Neural progenitor cell (in vitro differentiated cells): ENCODE measurements at regions not wholly inside any gene's neighbourhood (a gene's known extent, or its start where the extent isn't known, plus 50 kb on each side); places are given as distances from the start of the nearest gene placed in this dataset.

Experiments used
- DNase-seq: peaks from one replicate; pipeline ENCODE4 v3.0.0-alpha.2; 2016; ENCODE audit warnings: low spot score
- H2AFZ ChIP-seq: fragments of 200-600 bp; sonication (generic); replicated peaks from 2 replicates; pipeline ENCODE4 v1.6.1; 2016; ENCODE audit warnings: antibody characterized with exemption
- H3F3A ChIP-seq: fragments of 200-600 bp; sonication (generic); 2 replicates; pipeline ENCODE4 v1.6.1; 2016; ENCODE audit warnings: antibody characterized with exemption, low read depth
- H3K27ac ChIP-seq: fragments of 200-600 bp; sonication (generic); 2 replicates; pipeline ENCODE4 v1.5.1; 2016; ENCODE audit warnings: mild to moderate bottlenecking
- H3K27me3 ChIP-seq: fragments of 200-600 bp; sonication (generic); 2 replicates; pipeline ENCODE4 v1.6.1; 2016; ENCODE audit warnings: mild to moderate bottlenecking, moderate library complexity
- H3K36me3 ChIP-seq: fragments of 200-600 bp; sonication (generic); 2 replicates; pipeline ENCODE4 v1.5.1; 2016
- H3K4me1 ChIP-seq: fragments of 200-600 bp; sonication (generic); 2 replicates; pipeline ENCODE4 v1.6.1; 2016; ENCODE audit warnings: mixed run types
- H3K4me2 ChIP-seq: fragments of 200-600 bp; sonication (generic); 2 replicates; pipeline ENCODE4 v1.6.1; 2016
- H3K4me3 ChIP-seq: fragments of 200-600 bp; sonication (generic); 2 replicates; pipeline ENCODE4 v1.5.1; 2016
- H3K79me2 ChIP-seq: fragments of 200-600 bp; sonication (generic); 2 replicates; pipeline ENCODE4 v1.6.1; 2016; ENCODE audit warnings: low read depth
- H3K9ac ChIP-seq: fragments of 200-600 bp; sonication (generic); 2 replicates; pipeline ENCODE4 v1.6.1; 2016
- H3K9me3 ChIP-seq: fragments of 200-600 bp; sonication (generic); 2 replicates; pipeline ENCODE4 v1.5.1; 2016; ENCODE audit warnings: low read depth
- H4K20me1 ChIP-seq: fragments of 200-600 bp; sonication (generic); 2 replicates; pipeline ENCODE4 v1.6.1; 2016; ENCODE audit warnings: low read depth
- H3K27ac Mint-ChIP-seq: 3 replicates; pipeline ENCODE4 v1.8.0; 2021; ENCODE audit warnings: mixed read lengths
- H3K27me3 Mint-ChIP-seq: 2 replicates; pipeline ENCODE4 v1.8.0; 2022; ENCODE audit warnings: low read depth, mild to moderate bottlenecking, inconsistent platforms, moderate library complexity, mixed read lengths; ENCODE audit not compliant: insufficient read depth
- H3K36me3 Mint-ChIP-seq: 3 replicates; pipeline ENCODE4 v1.8.0; 2021; ENCODE audit warnings: mixed read lengths
- H3K4me1 Mint-ChIP-seq: 3 replicates; pipeline ENCODE4 v1.8.0; 2021; ENCODE audit warnings: mixed read lengths
- H3K4me3 Mint-ChIP-seq: 3 replicates; pipeline ENCODE4 v1.8.0; 2021; ENCODE audit warnings: mild to moderate bottlenecking, moderate library complexity, mixed read lengths
- H3K9me3 Mint-ChIP-seq: 3 replicates; pipeline ENCODE4 v1.8.0; 2020; ENCODE audit warnings: mixed read lengths
- CTCF ChIP-seq: fragments of 200-600 bp; sonication (generic); IDR thresholded peaks from 2 replicates; pipeline ENCODE4 v1.5.1; 2017; ENCODE audit warnings: antibody characterized with exemption, mild to moderate bottlenecking
- EZH2 ChIP-seq: fragments of 200-600 bp; sonication (generic); IDR thresholded peaks from 2 replicates; pipeline ENCODE4 v1.6.1; 2017; ENCODE audit warnings: antibody characterized with exemption, mild to moderate bottlenecking, moderate library complexity
- EZH2phosphoT487 ChIP-seq: fragments of 200-600 bp; sonication (generic); IDR thresholded peaks from 2 replicates; pipeline ENCODE4 v1.6.1; 2017; ENCODE audit warnings: antibody characterized with exemption

- Histone ChIP-seq H3K27ac (no peak overlapping the region), H3K4me3 (no peak overlapping the region), H3K4me1 (no peaks in the 10 kb centered on the region), H3K4me2 (no peak overlapping the region), H3K79me2 (no peaks in the 10 kb centered on the region), H3K9ac (no peak overlapping the region), H3K36me3 (no peaks in the 10 kb centered on the region), H3K27me3 (no peaks in the 10 kb centered on the region), H4K20me1 (no peaks in the 10 kb centered on the region), H3K9me3 (no peaks in the 10 kb centered on the region), H2AFZ (no peak overlapping the region), H3F3A (no peaks in the 10 kb centered on the region)
- H3K4me3 Mint-ChIP-seq: no peak overlapping the region
- H3K4me1 Mint-ChIP-seq: no peaks in the 10 kb centered on the region
- no peaks in the 10 kb centered on the region for H3K36me3 Mint-ChIP-seq
- TF ChIP-seq CTCF: no peak
- no peak for DNase-seq
- peaks cover 4% of the 10 kb centered on the region for H3K9me3 Mint-ChIP-seq
- H3K27ac Mint-ChIP-seq: no peak overlapping the region
- H3K27me3 Mint-ChIP-seq: no peaks in the 10 kb centered on the region
Measured at GRCh38 chr11:29530961-29531360, 485.9 kb downstream of the KCNA4 start.

- H3K36me3 Mint-ChIP-seq: no peaks in the 10 kb centered on the region
- H3K9me3 Mint-ChIP-seq: peaks cover 4% of the 10 kb centered on the region
- H3K4me1 Mint-ChIP-seq: no peaks in the 10 kb centered on the region
- H3K27me3 ChIP-seq: no peaks in the 10 kb centered on the region
- H3F3A ChIP-seq: no peaks in the 10 kb centered on the region
- H3K27me3 Mint-ChIP-seq: no peaks in the 10 kb centered on the region
- no peaks in the 10 kb centered on the region for H3K79me2 ChIP-seq
- H4K20me1 ChIP-seq: no peaks in the 10 kb centered on the region
- TF ChIP-seq EZH2phosphoT487 (no peak), EZH2 (no peak), CTCF (peak; percentile 36)
- no peak overlapping the region for H3K27ac ChIP-seq
- H3K4me2 ChIP-seq: no peak overlapping the region
- H3K4me3 Mint-ChIP-seq: no peak overlapping the region
- no peaks in the 10 kb centered on the region for H3K36me3 ChIP-seq
- H3K4me3 ChIP-seq: no peak overlapping the region
- peak; percentile 7 for DNase-seq
- H3K9me3 ChIP-seq: no peaks in the 10 kb centered on the region
- H2AFZ ChIP-seq: no peak overlapping the region
- no peaks in the 10 kb centered on the region for H3K4me1 ChIP-seq
- no peak overlapping the region for H3K9ac ChIP-seq
- H3K27ac Mint-ChIP-seq: no peak overlapping the region
Measured at GRCh38 chr11:29527391-29527936, 489.4 kb downstream of the KCNA4 start.

GRCh38 chr11:29518389-29519174 is 498.2 kb downstream of the KCNA4 start:
- Mint-ChIP-seq H3K4me3 (no peak overlapping the region), H3K27ac (no peak overlapping the region), H3K9me3 (peaks cover 15% of the 10 kb centered on the region), H3K36me3 (no peaks in the 10 kb centered on the region), H3K4me1 (no peaks in the 10 kb centered on the region), H3K27me3 (peaks cover 4% of the 10 kb centered on the region)
- H3K4me2 ChIP-seq: no peak overlapping the region
- no peaks in the 10 kb centered on the region for H3K36me3 ChIP-seq
- no peaks in the 10 kb centered on the region for H4K20me1 ChIP-seq
- no peaks in the 10 kb centered on the region for H3K9me3 ChIP-seq
- no peak for TF ChIP-seq EZH2
- peak; percentile 21 for TF ChIP-seq CTCF
- peak; percentile 4 for DNase-seq
- no peak overlapping the region for H2AFZ ChIP-seq
- H3F3A ChIP-seq: no peaks in the 10 kb centered on the region
- H3K4me3 ChIP-seq: no peak overlapping the region
- H3K9ac ChIP-seq: no peak overlapping the region
- H3K27me3 ChIP-seq: no peaks in the 10 kb centered on the region
- no peaks in the 10 kb centered on the region for H3K79me2 ChIP-seq
- H3K27ac ChIP-seq: no peak overlapping the region
- H3K4me1 ChIP-seq: no peaks in the 10 kb centered on the region
